GM21526 (cell line): ENCODE measurements at regions not wholly inside any gene's neighbourhood (a gene's known extent, or its start where the extent isn't known, plus 50 kb on each side); places are given as distances from the start of the nearest gene placed in this dataset.

Experiments
- ATAC-seq: cut with Tn5 transposase; IDR thresholded peaks from one replicate; pipeline ENCODE4 v1.9.1; 2021; ENCODE audit warnings: moderate library complexity; ENCODE audit not compliant: unreplicated experiment, low FRiP score

DNA sequence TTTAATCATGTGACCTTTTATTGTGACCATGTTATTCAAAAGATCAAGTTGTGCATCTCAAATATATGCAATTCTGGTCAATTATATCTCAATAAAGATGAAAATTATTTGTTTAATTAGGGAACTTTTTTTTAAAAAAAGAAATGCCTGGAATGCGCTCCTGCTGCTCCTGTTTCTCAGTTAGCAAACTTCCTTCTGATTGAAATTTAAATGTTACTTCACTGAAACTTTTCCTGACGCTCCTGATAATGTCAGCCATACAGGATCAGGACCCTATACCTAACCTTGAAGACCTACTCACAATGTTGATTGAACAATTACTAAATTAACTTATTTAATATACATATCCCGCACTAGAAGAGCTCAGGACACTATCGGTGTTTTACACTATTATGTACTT is 190.4 kb downstream of the MACC1 start:
- no peak for ATAC-seq

DNA sequence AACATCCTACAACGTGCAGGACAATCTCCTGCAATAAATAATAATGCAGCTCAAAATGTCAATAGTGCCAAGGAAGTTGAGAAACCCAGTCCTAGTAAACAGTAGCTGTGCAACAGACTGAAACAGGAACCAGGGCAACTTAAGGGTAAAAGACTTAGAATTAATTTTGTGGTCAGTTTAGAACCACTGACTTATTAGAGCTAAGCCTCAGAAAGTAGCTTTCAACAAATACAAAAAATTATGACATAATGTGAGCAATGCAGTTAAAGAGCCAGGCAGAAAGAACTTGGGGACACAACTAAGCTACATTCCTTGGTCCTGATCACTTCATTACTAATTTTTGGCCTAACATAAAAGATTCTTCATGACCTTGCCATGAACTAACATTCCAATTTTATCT is 195.4 kb downstream of the MACC1 start:
- ATAC-seq, result peak; percentile 77

- ATAC-seq, result no peak
These were observed 196.1 kb downstream of the MACC1 start for GRCh38 chr7:20021066-20021465.

GRCh38 chr7:20019757-20020432 is 197.3 kb downstream of the MACC1 start:
- peak; percentile 52 for ATAC-seq

- ATAC-seq, result no peak
These were observed 200.5 kb downstream of the MACC1 start for GRCh38 chr7:20016669-20017068.

GRCh38 chr7:20013536-20013935 is 203.6 kb downstream of the MACC1 start:
- no peak for ATAC-seq

DNA sequence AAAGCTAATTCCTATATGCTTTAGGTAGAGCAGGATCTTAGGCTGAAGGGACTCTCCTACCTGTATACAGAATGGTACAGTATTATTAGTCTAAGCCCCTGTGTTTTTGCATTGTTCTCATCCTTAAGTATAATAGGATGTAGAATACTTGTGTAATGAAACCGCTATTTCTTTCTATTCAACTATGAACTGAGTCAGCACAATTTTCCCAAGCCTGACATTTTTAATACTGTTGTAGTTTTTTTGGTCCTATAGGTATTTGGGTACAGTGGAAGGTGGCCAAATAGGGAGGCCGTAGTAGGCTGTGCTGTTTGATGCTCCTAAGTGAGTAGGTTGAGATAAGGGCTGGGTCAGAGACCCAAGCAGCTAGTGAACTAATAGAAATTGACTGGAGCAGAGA is 205.1 kb downstream of the MACC1 start:
- no peak for ATAC-seq

- ATAC-seq, result no peak
These were observed 206.3 kb downstream of the MACC1 start for GRCh38 chr7:20010877-20011276.

DNA sequence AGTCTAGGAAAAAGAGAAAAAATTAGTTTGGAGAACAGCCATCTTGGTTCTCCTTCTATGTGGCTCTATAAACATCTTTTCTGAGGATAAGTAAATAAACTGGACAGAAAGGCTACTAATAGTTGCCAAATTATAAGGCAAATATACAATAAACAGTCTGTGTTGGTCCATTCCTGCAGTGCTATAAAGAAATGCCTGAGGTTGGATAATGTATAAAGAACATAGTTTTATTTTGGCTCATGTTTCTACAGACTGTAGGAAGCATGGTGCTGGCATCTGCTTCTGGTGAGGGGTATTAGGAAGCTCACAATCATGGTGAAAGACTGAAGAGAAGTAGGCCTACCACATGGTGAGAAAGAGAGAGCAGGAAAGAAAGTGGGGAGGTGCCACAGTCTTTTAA is 209.7 kb downstream of the MACC1 start:
- ATAC-seq, result no peak

DNA sequence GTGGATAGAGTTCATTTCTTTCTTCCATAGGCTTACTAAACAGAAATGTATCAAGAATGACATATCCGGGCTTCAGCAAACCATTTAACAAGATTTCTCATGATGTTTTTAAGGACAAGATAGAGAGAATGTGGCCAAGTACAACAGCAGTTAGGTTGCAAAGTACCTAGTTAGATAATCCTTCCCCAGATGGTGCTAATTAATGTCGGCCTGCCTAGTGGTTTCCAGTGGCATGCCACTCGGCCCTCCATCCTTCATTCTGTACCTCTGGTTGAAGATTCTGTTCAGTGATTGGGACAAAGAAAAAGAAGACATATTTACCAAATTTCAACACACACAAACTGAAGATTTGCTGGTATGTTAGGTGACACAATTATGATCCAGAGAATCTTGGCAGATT is 212.1 kb downstream of the MACC1 start:
- ATAC-seq, result no peak

- ATAC-seq, result no peak
These were observed 217.5 kb downstream of the MACC1 start for GRCh38 chr7:19999681-20000080.

DNA sequence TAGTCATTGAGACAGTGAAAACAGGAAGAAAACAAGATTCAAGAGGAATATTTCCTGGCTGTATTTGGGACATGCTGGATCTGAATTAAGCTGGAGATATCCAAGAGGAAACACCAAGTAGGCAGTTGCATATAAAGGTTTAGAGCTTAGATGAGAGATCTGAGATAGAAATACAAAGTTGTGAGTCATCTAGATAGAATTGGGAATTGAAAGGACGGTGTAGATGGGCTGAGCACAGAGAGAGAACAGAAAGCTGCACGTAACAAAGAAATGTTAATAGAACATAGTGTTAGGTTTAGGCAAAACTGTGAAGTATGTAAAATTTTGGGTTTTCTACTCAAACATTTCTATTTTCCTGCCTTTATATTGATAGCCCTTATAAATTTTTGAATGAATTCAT is 218.5 kb upstream of the TMEM196 start:
- no peak for ATAC-seq

GRCh38 chr7:19989906-19990305 is 216.5 kb upstream of the TMEM196 start:
- no peak for ATAC-seq

DNA sequence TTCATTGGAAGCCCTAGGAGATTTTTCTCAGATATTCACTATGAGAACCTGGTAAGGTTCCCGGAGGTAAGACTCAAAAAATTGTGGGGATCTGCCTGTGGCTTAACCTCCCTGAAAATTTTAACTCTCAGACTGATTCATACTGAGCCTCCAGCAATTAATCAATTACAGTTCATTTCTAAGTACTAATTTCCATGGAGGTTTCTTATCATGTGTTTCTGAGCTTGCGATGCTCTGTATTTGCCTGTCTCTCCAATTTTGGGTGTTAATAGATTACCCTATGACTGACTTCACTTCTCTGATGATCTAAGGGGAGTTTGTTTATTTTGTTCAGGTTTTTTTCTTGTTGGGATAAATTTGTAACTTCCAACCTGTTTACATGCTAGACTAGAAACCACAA is 215.4 kb upstream of the TMEM196 start:
- ATAC-seq, result no peak

- no peak for ATAC-seq
These were observed 210.8 kb upstream of the TMEM196 start for GRCh38 chr7:19984231-19984632.

DNA sequence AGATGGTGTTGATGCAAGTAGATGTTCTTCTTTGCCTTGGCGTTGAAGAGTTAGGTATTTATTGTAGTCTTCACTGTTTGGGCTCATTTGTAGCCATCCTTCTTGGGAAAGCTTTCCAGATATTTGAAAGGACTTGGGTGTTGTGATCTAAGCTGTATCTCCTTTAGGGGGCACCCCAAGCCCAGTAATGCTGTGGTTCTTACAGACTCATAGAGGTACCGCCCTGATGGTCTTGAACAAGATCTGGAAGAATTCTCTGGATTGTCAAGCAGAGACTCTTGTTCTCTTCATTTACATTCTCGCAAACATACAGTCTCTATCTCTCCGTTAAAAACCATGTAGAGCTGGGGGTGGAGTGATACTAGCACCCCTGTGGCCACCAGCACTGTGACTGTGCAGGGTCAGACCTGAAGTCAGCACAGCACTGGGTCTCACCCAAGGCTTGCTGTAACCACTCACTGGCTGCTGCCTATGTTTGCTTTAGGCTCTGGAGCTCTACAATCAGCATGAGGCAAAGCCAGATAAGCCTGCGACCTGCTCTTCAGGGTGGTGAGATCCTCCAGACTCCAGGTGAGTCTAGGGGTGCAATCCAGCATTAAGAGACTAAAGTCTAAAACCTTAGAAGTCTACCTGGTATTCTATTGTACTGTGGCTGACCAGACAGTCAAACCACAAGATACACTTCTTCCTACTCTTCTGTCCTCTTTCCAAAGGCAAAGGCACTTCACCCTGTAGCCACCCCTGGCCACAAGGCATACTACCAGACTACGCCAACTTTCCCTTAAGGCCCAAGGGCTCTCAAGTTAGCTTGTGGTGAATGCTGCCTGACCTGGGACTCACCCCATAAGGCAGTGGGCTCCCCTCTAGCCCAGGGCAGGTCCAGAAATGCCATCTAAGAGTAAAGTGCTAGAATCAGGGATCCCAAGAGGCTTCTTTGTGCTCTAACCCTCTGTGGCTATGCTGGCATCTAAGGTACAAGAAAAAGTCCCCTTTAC is 209.7 kb upstream of the TMEM196 start:
- ATAC-seq, result no peak

- ATAC-seq, result no peak
These were observed 200.2 kb upstream of the TMEM196 start for GRCh38 chr7:19973581-19973980.

DNA sequence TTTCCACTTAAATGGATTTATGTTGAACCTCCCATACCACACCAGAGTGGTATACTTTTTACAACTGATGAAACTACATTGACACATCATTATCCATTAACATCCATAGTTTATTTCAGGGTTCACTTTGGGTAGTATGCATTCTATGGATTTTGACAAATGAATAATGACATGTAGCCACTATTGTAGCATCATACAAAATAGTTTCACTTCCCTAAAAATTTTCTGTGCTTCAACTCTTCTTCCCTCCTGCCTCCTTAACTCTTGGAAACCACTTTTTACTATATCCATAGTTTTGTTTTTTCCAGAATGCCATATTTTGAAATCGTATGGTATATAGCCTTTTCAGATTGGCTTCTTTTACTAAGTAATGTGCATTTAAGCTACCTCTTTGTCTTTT is 199.5 kb upstream of the TMEM196 start:
- no peak for ATAC-seq

- no peak for ATAC-seq
These were observed 198.5 kb upstream of the TMEM196 start for GRCh38 chr7:19971956-19972355.

- no peak for ATAC-seq
These were observed 197.1 kb upstream of the TMEM196 start for GRCh38 chr7:19970514-19970913.

- no peak for ATAC-seq
These were observed 196.6 kb upstream of the TMEM196 start for GRCh38 chr7:19969859-19970493.
